GM18873 (cell line): ENCODE measurements at regions not wholly inside any gene's neighbourhood (a gene's known extent, or its start where the extent isn't known, plus 50 kb on each side); places are given as distances from the start of the nearest gene placed in this dataset.

Experiments
- ATAC-seq: cut with Tn5 transposase; IDR thresholded peaks from one replicate; pipeline ENCODE4 v1.9.1; 2021; ENCODE audit warnings: mild to moderate bottlenecking, moderate library complexity, moderate number of reproducible peaks; ENCODE audit not compliant: unreplicated experiment, low FRiP score

DNA sequence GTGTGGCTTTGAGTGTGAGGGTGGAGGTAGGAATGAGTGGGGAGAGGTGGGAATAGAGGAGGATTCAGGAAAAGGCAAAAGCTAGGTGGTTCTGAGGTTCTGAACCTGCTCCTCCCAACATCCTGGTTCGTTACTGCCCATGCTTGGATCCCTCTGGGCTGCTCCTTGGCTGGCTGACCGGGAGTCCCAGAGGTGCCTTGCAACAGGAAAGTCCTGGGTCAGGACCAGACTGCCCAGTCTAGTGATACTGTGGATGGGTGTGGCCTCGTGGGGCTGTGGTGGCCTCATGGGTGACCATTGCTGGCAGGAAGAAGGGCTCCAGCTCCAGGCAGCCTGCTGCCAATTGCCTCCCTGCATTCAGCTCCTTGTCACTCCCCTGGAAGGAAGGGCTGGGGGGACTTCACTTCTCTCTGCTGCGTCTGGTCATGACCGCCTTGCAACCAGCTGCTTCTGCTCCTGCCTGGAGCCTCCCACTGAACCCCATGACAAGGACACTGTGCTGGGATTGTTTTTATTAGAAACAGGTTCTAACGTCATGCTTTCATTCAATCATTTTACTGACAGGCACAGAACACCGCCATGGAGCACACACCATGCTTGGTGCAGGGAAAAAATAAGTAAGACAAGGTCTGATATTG is 61.5 kb upstream of the UBL3 start:
- no peak for ATAC-seq

DNA sequence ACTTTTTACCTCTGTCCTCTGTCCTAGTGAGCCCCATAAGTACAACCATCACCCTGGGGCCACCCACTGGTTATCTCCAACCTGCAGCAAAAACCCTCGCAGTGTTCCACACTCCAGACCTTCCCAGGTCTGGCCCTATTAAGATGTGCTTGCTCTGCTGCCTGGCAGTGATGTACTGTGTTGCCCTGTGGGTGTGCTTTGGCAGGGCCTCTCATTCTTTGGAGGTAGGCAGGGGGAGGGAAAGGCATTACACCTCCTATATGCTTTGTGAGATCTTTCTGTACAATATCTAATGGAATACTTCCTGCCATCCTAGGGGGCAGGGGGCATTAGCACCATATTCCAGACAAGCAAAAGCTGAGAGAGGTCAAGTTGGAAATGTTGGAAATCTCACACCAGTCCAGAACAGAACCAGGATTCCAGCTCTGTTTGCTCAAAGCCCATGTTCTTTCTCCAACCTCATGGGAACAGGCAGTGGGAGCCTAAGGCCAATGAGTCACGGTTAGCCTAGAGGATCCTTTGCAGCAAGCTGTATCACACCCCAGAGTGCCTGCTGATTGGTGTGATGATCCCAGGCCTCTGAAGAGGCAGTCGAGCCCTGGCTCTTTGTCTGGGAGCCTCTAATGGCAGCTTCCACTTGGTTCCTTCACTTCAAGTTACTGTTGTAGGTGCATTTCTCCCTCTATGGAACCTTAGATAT is 59.7 kb upstream of the UBL3 start:
- no peak for ATAC-seq

DNA sequence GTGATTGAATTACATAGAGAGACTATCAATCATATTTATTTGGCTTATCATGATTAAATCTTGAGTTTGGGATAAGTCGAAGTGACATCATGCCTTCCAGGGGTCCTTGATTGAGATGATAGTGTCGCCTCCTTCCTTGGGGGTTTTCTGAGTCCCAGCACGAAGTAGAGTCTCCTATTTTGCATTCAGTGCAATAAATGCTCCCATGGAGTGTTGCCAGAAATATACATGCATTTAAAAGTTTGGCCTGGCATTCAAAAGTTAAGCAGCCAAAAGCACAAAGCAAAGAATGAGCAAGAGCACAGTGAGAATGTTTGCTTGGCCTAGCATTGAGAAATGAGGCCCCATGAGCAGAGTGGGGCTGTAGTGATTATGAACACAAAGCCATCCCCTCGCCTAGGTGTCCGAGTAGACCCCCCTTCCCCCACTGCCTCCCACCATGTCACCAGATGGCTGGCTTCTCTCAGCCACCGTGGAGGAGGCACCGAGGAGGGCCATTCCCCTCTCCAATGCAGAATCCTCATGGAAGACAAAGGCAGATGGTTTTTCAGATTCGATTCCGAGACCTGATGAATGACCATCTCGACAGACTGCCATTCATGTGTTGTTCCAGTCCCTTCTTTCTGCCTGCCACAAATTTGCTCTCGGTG is 58.8 kb upstream of the UBL3 start:
- ATAC-seq, result no peak

DNA sequence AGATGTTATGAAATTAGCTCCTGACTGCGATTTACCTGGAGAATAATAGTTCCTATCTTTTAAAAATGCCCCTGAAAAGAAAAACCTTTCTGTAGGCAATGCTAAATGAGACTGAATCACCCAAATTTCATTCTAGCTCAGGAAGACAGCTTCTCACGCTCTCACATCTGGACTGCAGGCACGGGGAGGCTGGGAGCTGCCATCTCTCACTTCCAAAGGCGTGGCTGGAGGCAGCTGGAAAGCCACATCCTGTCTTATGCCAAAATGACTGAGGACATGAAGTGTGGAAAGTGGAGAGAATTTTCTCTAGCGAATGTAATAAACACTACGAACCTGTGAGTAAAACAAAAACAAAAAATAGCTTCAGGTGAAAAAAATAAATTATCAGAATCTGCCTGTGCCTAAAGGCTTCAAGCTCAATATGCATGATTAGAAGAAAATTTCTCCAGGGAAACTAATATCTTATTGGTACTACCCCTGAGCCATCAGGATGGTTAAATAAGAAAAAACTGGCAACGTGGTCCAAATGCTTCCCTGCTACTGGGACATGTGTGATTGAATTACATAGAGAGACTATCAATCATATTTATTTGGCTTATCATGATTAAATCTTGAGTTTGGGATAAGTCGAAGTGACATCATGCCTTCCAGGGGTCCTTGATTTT is 58.1 kb upstream of the UBL3 start:
- ATAC-seq, result no peak

DNA sequence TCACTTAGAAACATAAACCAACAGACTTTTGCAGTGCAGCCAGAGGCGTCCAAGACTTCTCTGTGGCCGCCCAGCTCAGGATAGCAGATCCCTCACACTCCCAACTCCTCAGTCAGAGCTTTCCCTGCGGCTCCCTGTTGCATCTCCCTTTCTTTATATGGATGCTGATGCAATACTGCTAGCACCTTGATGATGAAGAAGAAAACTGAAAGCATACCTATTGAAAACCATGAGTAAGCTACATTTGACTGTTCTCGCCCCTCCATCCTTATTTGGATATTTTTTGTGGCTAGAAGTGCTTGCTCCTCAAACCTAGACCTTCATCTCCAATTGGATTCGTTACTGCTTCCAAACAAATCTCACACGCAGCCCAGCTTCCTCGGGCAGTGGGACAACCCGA is 57.3 kb upstream of the UBL3 start:
- no peak for ATAC-seq

DNA sequence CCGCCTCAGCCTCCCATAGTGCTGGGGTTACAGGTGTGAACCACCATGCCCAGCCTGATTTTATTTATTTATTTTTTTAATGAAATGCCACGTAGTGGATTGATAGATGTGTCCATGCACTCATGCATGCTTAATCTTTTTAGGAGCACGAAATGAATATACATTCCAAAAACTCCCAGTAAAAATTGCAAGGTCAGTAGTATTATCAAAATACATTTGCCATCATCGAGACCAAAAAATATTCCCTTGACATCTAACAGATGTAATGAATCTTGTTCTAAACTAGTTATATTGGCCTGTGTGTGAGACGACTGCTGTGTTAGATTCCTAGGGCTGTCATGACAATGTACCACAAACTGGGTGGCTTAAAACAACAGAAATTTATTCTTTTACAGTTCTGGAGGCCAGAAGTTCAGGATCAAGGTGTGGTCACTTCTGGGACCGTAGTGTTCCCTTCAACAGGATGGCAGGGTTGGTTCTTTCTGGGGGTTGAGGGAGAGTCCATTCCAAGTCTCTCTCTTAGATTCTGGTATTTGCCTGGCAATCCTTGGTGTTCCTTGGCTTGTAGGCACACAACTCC is 56.1 kb upstream of the UBL3 start:
- ATAC-seq, result no peak

DNA sequence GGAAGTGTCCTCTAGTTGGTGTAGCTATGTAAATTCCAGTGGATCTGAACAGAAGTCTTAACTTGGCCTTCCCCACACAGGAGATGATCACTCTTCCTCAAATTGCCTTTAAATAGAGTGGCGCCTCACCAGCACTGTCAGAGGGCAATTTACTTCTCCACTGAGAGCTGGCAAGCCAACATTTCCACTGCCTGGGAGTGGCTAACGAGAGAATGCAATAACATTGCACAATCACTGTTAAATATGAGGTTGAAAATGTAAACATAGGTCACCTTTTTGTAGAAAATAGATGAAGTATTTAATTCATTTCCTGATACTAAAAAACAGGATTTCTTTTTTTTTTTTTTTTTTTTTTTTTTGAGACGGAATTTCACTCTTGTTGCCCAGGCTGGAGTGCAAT is 55.4 kb upstream of the UBL3 start:
- no peak for ATAC-seq

DNA sequence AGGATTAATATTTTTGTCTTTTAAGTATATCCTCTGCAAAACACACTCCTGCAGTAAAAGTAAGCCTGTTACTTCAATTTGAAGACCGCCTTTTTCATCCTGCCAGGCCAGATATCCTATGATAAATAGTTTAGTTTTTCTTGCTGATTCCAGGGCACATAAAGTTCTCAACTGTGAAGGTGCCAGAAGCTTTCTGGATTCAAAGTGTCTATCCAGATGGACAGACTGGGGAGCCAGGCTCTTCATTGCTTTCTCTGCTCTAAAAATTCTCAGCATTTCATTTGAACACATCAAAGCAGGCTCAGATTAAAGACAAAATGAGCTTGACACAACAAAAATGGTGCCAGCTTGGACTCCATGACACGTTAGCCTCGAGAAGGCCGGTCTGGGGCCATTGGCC is 53.6 kb upstream of the UBL3 start:
- ATAC-seq, result no peak

DNA sequence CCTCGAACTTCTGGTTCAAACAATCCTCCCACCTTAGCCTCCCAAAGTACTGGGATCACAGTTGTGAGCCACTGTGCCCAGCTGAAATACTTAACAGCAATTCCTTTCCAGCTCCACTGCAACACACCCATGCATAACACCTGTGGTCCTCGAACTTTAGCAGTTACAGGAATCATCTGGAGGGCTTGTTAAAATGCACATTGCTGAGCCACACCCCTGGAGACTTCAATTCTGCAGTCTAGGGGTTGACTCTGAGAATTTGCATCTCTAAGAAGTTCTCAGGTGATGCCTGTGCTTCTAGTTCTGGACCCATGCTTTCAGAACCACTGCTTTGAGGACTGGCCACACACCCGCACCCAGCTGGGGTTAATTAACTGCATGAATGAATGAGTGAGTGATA is 53.1 kb upstream of the UBL3 start:
- no peak for ATAC-seq

DNA sequence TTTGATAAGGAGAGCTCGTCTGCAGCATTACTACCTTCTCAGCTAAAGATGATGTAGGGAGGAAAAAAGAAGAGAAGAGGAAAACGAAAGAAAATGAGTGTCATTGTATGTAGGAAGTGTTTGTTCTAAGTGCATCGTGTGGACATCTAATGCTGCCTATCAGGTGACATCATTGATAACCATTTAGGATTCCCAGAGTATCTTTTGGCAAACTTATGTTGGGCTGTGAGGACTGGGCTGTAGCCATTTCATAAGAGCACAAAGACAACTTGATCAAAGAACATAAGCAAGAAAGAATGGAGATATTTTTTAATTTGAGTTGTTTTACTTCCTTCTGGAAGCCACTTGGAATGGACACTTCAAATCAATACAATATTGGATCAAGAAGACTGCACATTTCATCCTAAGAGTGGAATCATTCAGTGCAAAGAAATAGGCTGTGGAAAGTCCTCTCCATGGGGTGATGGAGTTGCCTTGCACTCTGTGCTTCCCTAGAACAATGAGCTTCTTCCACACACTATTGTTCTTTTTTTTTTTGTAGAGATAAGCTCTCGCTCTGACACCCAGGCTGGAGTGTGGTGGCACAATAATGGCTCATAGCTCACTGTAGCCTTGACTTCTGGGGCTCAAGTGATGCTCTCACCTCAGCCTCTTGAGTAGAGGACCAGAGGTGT is 52.4 kb upstream of the UBL3 start:
- no peak for ATAC-seq

DNA sequence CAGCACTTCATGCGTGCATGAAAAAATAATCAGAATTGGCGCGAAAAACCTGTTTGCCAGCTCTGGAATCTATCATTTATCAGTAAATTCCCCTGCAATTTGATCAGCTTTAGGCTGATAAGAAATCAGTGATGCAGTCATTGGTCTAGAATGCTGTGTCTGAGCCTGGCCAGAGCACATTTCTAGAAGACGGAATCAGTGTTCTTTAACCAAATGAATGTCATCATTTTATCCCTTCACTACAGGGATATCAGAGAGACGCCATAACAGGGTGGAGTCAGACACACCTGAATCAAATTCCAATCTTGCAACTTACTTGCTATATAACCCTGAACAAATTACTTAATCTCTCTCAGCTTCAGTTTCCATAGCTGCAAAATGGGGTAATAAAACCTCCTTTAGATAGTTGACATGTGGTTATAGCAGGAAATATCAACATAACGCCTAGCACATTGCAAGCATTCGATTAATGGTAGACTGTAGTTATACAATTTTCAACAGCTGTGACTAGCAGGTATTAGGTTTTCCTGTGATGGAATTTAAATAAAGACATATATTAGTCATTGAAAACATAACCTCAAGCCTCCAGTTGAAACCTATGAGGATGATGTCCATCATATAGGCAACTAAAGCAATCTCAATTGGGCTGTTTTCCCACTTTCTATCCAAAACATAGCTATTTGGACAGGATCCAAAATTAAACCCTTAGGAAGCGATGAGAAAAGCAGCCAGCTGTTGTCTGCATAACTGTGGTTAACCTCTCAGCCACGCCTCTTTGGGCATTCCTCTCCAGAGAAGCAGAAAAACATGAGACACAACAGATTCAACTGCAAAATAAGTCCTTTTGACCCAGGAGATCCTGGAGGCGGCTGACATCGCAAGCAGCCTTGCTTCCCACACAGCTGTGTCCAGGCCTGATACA is 51.6 kb upstream of the UBL3 start:
- ATAC-seq, result no peak
